DMS 273 treated with DMSO at 0.1 percent for 48 hours (cell line): ENCODE measurements at regions not wholly inside any gene's neighbourhood (a gene's known extent, or its start where the extent isn't known, plus 50 kb on each side); places are given as distances from the start of the nearest gene placed in this dataset.
"Not testable (repeated sequence)": the region's sequence is repeated elsewhere in the genome, so short reads cannot be mapped to it uniquely, and the experiment has no call there.

Experiments
- DNase-seq: peaks from one replicate; lab custom pipeline; 2025; lab: John Stamatoyannopoulos, UW

DNA sequence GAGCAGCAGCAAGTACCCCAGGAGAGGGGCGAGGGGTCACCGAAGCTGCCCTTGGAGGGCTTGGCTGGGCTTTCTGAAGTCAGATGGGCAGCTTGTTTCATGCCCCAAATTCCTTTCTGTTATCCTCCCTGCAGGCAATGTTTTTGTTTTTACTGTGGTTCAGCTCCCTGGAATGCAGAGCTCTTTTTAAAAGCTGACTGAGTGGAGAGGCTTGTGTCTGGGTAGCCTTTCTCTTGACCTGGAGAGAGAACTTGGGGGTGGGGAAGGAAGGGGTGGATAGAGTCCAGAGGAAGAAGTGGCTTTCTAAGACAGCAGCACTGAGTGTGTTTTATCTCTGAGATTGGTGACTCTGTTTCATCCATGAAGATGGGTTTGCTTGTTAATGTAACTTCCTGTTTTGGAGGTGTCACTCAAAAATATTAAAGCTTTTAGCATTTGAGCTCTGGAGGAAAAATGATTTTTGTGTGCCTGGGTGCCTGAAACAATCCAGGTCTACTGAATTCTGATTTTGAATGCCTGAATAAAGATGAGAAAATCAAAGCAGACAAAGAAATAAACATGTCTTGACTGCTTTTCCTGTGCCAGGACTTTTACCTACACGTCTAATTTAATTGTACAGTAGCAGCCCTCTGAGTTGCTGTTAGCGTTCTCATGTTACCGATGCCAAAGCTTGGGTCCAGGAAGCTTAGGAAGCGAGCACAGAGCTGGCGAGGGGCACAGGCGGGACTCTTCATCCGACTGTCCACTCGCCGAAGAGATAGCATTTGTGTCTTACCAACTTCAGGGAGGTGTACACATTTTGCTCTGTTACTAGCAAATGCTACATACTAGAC, 78.2 kb upstream of the EEF1E1 start:
- no peak for DNase-seq

DNA sequence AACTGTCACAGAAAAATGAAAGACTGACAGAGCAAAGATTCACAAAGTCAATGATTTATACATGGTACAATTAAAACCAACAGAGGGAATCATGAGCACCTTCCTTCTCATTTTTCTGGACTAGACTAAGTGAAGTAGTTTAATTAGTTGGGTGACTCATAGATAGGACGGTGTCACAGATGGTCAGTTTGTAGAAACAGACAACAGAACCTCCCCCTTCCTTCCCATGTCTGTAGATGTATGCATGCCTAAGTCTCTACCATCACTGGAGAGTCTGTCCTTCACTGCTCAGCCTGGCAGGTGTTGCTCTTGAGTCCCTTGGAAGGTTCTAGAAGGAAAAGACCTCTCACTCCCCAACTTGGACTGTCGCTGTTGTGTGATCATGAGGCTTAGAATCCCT, 75.4 kb upstream of the EEF1E1 start:
- DNase-seq: no peak

DNA sequence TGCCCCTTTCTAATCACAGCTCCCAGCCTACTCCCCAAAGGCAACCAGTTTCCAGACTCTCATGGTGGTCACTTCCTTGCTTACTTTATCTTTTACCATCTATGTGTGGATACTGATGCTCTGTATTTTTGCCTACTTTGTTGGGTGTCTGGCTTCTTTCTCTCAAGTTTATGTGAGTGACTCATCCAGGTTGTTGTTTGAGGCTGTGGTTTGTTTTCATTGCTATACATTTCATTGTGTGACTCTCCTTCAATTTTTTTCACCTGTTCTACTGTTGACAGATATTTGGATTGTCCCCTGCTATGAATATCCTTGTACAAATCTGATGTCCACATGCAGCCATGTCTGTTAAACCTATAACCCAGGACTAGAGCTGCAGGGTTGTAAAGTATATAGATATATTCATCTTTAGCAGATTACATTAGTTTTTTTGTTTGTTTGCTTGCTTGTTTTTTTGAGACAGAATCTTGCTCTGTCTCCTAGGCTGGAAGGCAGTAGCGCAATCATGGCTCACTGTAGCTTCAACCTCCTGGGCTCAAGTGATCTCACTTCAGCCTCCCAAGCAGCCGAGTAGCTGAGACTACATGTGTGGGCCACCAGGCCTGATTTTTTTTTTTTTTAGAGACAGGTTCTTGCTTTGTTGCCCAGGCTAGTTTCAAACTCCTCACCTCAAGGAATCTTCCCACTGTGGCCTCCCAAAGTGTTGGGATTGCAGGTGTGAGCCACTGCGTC, 72.9 kb upstream of the EEF1E1 start:
- DNase-seq: no peak

DNA sequence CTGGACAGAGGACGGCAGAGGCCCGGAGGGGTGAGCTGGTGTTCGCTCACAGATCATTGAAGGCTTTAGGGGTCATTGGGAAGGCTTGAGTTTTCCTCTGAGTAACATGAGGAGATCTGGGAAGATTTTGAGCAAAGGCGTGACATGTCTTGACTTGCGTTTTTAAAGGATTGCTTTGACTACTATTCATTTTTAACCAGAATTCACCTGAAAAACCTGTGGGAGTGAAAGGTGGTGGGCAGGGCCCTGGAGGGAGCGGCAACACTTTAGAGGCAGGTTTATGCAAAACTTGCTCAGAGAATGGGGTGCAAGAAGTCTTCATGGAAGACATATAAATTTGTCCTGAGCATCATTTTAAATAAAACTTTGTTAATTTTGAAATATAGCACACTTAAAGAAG, 72.2 kb upstream of the EEF1E1 start:
- no peak for DNase-seq

DNA sequence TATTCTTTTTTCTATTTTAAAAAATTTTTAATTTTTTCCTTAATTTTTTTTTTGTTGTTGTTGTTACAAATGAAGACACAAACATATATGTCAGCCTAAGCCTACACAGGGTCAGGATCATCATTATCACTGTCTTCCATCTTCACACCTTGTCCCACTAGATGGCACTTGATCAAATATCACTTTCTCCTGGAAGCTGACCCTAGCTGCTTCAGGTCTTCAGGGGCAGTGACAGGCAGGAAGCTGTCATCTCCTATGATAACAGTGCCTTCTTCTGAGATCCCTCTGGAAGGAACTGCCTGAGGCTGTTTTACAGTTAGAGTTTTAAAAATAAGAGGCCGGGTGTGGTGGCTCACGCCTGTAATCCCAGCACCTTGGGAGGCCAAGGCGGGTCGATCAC, 70.2 kb upstream of the EEF1E1 start:
- DNase-seq: no peak

DNA sequence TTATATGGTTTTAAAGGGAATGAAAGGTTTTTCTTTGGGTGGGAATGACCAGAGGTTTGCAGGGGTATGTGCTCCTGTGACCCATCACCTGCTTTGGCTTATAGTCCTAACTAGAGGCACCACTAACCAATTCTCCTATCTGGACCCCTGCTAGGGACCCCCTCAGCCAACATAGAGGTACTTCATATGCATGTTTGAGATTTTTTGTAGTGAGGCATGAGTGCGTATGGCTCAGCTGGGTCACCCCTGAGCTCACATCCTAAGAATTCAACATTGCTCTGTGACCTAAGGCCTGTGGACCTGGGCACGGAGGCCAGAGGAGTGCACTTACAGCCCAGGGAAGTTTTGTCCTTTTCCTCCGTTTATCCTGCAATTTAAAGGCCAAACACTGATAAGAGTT, 68.4 kb upstream of the EEF1E1 start:
- DNase-seq: no peak

DNA sequence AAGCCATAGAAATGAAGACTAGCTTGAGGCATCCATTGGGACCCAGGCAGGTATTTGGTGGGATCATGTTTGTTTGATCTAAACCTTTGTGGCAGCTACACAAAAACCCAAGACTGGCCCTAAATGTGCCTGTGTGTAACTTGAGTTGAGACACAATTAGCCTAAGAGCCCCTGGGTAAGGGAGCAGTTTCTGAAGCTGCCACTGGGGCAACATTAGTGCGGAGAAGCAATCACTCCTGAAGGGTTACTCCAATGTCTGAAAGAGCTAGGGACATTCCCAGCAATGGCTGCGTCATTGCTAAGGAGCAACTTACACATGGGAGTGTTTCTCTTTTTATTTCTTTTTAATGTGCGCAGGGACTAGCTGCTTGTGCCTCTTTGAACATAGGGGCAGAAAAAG, 67.9 kb upstream of the EEF1E1 start:
- no peak for DNase-seq

DNA sequence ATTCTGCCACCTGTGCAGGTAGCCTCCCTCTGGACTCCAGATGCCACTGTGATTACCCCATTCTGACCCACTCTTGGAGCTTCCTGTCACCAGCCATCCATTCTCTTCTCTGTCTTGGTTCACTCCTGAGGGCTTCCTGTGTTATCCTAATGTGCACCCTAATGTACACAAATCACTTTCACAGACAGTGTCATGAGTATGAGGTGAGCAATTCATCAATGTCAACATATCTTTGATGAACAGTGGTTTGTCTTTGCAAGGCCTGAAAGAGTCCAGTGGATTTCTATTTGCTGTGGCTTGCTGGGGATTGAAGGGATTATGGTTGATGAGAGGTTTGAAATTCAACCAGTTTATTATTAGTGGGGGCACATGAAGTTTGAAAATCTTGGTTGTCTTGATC, 63.8 kb upstream of the EEF1E1 start:
- no peak for DNase-seq

DNA sequence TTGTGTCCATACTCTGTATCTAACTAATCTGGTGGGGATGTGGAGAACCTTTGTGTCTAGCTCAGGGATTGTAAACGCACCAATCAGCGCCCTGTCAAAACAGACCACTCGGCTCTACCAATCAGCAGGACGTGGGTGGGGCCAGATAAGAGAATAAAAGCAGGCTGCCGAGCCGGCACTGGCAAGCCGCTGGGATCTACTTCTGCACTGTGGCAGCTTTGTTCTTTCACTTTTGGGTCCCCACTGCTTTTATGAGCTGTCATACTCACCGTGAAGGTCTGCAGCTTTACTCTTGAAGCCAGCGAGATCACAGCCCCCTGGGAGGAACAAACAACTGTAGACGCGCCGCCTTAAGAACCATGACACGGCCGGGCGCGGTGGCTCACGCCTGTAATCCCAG, 62.7 kb upstream of the EEF1E1 start:
- DNase-seq: not testable (repeated sequence)

DNA sequence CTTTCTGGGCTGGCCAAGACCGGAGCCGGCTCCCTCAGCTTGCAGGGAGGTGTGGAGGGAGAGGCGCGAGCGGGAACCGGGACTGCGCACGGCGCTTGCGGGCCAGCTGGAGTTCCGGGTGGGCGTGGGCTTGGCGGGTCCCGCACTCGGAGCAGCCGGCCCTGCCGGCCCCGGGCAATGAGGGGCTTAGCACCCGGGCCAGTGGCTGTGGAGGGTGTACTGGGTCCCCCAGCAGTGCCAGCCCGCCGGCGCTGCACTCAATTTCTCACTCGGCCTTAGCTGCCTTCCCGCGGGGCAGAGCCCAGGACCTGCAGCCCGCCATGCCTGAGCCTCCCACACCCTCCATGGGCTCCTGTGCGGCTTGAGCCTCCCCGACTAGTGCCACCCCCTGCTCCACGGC, 61.9 kb upstream of the EEF1E1 start:
- DNase-seq: not testable (repeated sequence)

DNA sequence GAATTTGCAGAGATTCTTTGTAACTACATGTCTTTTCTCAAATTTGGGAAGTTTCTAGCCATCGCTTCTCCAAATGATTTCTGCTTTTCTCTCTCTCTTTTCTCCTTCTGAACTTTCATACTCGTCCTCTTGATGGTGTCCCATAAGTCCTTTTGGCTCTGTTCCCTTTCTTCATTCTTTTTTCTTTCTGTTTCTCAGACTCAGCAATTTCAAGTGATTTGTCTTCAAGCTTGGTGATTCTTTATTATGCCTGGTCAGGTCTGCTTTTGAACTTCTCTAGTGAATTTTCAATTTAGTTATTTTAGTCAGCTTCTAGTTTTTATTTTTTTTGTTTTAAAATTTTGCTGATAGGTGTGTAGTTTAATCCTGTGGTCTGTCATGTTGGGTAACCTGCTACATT, 57.6 kb upstream of the EEF1E1 start:
- no peak for DNase-seq

DNA sequence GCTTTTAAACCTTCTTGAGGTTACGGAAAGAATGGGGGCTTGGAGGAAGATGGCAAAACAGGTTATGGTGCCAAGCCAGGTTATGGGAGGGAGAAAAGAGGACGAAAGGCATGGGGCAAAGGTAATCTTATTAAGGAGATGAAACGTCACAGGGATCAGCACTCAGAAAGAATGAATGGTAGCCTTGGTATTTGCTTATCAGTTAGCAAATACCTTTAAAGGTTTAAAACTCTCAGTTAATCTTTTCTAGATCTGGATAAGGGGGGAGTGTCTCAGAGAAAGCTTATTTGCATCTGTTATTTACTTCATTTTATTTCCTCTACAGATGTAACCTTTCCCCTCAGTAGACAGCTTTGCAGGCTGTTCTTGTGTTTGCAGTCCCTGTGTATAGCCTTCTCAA, 55.5 kb upstream of the EEF1E1 start:
- no peak for DNase-seq

DNA sequence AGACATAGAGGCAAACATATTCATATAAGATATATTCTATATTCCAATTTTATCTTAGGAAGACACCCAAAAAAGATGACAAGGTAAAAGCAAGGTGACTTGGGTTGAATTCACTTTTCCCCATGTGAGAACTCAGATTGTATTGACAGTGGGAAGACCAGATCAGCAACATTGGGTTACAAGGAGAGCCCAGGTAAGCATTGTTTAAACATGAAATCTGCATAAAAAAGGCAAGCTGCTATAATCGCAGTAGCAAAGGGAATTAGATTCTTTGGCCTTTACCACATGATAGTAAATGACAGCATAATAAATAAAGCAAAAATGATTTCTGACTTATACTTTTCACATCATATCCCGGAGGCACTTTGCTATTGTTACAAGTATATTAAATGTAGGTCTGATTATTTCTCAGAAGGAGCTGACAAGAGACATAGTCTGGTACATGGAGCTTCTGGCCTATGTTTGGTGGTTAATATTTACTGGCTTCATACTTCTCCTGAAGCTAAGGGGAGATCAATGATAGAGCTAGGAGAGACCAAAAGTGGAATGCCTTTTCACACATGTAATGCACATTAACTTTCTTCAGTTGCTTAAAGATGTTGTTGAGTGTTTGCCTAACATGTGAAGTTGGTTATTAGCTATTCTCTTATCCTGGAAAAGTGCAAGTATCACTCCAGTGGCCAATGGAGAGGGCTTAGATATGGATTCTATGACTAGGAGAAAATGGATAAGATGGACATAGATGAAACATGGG, 53.1 kb upstream of the EEF1E1 start:
- no peak for DNase-seq
